GM21528 (cell line): ENCODE measurements at regions not wholly inside any gene's neighbourhood (a gene's known extent, or its start where the extent isn't known, plus 50 kb on each side); places are given as distances from the start of the nearest gene placed in this dataset.
"Not testable (repeated sequence)": the region's sequence is repeated elsewhere in the genome, so short reads cannot be mapped to it uniquely, and the experiment has no call there.

Experiments used
- ATAC-seq: cut with Tn5 transposase; IDR thresholded peaks from one replicate; pipeline ENCODE4 v1.9.1; 2021; ENCODE audit warnings: mild to moderate bottlenecking, moderate library complexity; ENCODE audit not compliant: unreplicated experiment, low FRiP score

DNA sequence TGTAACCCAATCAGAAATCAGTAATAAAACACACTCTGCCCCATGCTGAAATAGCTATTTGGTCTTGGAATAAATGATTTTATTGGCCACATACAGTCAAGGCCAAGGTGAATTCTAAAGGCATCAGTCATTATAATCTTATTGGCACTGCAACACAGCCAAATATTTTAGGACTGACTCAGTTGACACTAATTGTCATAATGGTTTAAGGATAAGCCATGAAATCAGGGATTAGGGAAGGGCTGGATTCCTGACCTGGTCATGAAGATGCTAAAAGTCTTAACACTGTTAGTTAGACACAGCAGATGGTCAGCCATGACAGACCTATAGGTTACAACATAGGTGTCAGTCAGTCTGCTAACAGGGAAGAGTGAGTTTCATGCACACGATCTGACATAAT lies 330.3 kb upstream of the NPSR1 start:
- ATAC-seq: no peak

DNA sequence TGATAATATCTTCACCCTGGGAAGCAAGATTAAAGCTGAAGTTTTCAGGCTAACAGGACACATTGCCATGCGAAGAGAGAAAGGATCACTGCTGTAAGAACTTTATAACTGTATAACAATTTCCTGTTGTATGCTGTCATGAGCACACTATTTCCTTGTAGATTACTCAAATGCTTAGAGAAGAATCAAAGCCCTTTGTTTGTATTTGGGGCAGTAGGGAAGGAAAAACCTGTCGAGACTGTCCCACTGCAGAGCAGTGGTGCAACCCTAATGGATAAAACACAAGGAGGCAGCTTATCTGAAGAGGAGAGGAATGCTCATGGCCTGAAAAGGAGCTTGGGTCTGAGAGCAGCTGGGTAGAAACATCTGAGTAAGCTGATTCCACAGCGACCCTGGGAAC lies 327.7 kb upstream of the NPSR1 start:
- no peak for ATAC-seq

DNA sequence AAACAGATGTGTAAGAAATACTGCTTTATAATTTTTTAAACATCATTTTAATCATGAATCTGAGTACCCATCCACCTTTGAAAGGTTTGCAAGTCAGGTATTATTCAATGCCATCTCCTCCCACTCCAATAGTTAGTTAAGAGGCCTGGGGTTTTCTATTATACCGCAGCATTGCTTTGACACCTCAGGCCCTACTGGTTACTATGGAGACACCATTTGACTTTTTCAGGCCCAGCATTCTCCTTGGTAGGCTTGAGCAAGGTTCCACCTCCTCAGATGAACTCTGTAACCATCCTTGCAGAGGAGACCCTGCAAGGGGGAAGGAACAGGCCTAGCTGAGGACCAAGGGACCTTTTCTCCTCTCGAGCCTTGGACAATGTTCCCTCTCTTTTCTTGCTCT lies 326.9 kb upstream of the NPSR1 start:
- no peak for ATAC-seq

DNA sequence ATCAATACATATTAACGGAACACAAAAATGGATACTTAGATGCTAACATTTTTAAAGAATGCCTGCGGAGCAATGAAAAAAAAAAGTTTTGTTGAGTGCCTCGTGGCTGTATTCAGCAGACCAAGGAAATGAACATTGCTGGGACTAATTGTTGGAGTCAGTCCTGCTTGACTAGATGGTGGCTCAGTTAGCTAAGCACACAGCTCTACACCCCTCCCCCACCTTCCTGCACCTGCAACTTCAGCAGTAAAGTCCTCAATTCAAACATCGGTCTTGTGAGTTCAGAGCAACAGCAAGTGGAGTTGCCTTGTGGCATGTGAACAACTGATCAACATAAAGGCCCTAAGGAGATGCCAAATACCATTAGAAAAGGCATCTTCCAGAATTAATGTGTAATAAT lies 326.0 kb upstream of the NPSR1 start:
- no peak for ATAC-seq

DNA sequence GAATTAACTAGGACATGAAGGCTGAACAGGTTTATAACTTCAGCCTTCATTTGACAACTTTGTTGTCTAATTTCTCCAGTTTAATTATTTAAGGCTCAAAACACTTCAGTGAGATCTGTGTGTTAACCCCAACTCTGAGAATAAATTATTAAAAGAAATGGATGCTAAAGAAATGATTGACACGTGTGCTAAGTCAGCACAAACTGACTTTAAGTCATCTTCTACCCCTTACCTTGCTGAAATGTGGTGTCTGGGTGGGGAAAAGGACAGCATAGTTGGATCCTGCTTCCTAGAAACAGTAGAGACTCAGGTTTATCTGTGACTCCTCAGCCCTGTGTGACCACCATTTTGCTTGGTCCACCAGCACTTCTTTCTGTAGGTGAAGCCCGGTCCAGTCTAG lies 324.8 kb upstream of the NPSR1 start:
- no peak for ATAC-seq

DNA sequence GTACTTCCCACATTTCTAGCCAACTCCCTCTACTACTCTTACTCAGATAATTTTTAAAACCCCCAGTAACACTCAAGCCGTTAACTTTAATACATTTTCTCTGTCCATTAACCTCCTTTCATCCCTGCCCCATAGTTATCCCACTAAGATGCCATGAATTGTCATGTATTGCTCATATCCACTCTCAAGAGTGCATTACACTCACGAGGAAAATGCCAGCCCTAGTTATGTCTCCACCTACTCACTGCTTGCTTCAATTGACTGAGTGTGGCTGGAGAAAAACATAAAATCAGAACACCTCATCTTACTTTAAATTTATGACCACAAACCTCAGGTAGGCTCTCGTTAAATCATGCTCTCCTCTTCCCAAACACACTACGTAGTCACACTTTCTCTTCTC lies 324.1 kb upstream of the NPSR1 start:
- ATAC-seq: no peak

DNA sequence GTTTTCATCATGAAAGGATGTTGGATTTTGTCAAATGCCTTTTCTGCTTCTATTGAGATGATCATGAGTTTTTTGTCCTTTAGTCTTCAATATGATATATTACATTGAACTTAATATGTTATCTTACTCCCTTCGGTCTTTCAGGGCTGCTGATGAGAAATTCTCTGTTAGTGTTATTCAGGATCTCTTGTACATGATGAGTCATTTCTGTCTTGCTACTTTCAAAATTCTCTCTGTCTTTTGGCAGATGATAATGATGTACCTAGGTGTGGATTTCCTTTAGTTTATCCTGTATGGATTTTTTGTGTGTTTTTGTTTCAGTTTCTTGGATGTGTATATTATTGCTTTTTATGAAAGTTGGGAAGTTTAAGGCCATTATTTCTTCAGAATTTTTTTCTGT lies 320.9 kb upstream of the NPSR1 start:
- ATAC-seq: no peak

DNA sequence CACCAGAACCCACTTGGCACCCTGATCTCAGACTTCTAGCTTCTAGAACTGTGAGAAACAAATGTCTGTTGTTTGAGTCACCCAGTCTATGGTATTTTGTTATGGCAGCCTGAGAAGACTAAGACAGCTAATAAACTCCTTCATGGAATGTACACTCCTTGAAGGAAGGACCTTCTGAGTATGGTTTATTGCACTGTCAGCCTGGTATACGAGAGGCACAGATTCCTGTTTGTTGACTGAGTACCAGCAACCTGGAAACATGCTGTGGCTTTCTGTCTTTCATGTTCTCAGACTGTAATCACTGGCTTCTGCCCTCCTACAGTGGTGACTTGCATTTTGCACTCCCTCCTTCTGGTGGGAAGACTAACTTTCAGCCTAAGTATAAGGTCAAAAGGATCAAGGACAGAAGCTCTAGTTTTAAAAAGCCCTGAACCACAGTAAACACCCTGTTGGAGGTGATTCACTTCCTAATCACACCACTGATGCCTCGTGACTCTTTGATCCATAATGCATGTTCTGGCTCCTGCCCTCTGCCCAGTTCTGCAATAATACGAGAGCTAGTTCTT lies 319.0 kb upstream of the NPSR1 start:
- no peak for ATAC-seq

DNA sequence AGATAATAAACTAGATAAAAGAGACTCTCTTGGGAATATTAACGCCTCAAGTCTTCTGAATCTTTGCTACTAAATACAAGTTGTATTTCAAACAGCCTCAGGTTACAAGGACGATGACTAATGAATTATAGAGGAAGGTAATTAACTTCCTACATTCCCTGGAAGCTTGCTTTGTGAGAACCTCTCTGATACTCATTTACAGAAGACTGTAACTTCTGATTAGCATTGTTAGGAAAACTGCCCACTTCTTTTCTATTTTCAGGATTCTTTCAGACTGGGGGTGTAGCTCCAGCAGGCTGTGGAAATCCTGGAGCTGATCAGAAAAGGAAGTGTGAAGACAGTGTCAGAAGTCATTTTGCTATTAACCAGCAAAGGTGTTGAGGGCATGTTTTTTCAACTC lies 316.7 kb upstream of the NPSR1 start:
- ATAC-seq: no peak

DNA sequence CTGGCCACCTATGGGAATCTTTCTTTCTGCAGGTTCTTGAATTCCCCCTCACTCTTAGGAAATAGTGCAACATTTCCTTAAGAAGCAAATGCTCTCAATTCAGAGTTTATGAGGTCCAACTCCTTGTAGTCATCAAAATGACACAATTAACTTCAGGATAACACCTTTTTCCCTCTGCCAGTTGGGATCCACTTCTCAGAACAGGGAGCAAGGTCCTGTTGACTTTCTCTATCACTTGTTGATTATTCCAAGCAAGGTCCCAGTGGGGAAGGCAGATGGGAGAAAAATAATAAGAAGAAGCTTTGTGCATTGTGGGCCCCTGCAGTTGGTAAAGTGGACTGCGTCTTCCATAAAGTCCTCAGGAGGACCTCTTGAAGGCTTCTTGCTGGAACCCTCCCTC lies 315.6 kb upstream of the NPSR1 start:
- no peak for ATAC-seq

DNA sequence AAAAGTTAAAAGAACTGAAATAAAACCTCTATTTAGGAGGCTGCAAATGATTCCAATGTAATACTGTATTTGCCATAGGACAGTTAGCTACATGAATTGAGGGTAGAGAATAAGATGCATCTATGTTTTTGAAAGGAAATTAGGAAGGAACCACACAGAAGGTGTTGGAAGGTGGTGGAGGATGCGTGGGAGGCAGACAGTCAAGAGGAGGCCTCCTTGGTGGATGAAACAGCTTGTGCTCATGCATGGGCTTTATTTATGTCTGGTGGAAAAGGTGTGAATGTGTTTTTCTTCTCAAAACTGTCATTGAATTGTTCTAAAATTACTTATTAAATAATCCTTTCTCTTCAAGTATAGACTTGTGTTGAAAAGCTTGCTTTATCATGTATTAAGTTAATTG lies 314.4 kb upstream of the NPSR1 start:
- no peak for ATAC-seq

DNA sequence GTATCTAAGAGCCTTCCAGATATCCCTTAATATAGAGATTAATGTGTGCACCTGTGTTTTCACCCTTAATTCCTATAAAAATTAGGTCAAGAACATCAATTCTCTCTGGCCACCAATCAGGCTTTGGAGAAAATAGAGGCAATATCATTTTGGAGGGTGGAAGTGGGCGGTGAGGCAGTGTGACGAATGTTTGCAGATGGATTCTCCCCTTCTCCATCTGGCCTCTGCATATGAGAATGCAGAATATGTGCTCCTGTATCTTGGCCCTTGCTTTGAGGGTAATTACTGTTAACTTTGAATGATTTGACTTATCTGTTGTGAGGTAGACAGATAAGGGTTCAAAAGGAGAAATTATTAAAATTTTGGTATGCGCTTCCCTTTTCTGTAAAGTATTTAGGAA lies 304.0 kb upstream of the NPSR1 start:
- ATAC-seq: no peak

DNA sequence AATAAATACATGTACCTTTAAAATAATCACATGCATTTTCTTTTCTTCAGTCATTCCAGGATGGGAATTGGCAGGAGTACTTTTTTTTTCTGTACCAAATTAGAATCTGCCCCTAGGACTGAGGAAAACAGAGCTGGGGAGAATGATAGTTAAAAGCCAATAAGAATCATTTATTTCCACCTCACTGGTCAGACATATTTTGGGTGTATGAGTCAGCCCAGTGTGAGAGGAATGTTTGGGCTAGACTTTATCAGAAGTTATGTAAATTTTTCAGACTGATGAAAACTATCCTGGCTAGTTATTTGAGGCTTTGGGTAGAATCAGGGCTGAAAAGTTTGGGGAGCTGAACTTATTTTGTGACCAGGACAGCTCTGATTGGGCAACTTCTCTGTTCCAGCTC lies 303.1 kb upstream of the NPSR1 start:
- ATAC-seq: no peak

DNA sequence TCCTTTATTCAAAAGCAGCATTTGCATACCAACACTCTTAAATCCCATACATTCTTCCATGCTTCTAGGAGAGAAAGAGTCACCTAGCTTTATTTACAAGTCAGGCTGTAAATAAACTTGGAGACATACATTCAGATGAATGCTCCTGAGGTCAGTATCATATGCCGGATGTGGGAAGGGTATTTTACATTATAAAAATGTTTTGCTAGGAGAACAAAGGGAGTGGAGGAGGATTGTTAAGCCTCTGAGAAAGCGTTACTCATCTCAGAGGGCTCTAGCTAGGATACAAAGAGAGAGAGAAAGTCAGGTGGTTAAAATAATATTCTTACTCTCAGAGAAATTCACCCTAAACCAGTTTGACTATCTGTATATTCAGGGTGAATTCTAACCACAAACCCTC lies 300.9 kb upstream of the NPSR1 start:
- ATAC-seq: no peak

DNA sequence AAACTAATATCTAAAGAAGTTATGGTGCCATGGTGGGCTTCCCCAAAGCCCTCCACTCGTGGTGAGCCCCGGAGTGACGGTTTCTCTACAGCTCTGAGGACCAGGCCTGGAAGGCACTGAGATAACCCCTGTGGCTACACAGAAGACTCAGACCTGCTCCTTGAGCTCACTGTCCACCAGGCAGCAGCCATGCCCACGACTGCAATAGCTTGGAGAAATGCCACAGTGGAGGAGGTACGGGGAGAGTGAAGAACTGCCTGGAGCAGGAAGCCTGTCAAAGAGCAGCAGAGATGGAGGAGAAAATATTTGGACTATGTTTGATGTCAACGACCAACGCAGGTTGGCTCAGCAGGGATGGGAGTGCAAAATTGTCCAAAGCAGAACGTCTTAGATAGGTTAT lies 300.1 kb upstream of the NPSR1 start:
- no peak for ATAC-seq

DNA sequence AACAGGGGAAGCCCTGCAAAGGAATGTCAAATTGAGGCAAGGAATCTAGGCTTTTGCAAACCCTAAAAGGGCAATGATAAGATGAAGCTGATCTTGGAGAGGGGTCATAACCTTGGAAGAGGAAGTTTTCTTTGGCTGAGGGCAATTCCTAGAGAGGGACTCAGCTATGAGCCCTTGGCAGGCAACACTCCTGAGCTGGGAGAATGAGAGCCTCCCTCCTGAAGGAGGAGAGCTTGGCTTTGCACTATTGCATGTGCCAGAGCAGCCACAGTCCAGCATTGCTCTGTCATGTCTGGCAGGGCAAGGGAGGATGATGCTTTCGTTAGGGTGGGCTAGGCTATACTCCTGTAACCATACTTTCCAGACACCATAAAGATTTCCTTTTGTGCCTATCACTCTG lies 299.4 kb upstream of the NPSR1 start:
- not testable (repeated sequence) for ATAC-seq

DNA sequence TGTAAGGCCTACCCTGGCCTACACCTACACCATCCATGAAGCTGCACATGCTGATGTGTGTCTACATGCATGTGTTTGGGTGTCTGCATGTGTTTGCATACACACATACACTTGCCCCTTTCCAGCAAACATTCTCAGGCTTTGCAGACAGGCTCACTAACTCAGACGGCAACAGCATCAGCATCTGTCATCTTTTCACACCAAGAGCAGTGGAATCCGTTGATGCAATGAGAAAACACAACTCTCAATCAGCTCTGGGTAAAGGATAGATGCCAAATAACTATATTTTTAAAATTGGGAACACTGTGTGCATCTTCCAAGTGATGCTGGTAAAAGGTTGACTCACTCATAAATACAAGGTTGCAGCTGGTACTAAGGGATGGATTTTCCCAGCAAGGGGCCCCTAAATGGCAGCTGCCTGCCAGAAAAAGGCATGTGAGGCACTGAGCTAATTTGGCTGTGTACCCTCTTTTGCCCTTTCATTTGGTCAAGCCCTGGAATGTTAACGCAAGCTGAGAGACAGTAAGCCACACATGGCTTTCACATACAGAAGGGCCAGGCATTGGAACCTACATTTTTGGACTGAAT lies 296.3 kb upstream of the NPSR1 start:
- ATAC-seq: no peak

DNA sequence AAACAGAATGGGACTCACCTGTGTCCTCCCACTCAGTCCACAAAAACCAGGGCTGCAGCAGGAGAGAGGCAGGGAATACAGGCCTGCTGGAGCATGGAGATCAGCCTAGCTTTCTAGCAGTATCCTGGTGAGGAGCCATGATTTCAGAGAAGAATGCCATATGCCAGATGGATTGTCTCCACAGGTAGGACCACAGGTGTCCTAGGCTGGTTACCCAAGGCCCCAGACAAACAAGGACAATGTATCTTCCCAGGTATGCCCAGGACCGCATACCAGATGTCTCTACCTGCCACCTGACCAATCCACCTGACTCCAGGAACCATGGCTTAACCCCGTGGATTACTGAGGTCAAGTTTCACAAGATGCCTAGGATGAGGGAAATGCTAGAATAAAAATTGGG lies 295.4 kb upstream of the NPSR1 start:
- no peak for ATAC-seq

DNA sequence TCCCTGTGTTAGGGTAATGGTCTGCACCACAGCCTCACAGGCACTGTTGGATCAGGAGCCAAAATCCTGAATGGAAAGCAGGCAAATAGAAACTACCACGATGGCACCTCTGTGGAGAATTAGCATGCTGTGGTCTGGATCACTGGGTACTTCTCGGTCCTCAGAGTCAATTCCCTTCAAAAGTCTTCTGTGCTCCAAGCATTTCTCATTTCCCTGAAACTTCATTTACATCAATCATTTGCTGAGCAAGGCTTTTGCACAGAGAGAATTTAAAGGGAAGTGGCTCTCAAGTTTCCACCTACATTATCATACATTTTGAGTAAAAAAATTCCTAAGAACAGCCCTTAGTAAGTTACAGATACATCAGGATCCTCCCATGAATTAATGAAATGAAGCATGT lies 293.9 kb upstream of the NPSR1 start:
- ATAC-seq: no peak

DNA sequence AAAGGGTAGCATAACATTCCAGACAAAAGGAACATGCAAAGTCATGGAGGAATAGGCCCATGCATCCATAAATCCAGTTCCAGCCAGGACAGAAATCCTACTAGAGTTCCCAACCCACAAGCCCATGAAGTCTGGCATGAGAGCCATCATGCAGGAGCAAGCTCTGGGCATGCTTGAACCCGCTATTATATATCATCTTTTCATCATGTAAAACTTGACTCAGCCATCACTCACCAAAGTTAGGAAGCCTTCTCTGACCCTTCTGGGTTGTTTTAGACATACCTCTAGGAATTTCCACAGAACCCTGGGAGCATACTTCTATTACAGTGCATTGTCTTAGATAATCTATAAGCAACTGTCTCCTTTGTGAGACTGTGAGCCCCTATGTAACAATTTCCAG lies 293.0 kb upstream of the NPSR1 start:
- no peak for ATAC-seq

DNA sequence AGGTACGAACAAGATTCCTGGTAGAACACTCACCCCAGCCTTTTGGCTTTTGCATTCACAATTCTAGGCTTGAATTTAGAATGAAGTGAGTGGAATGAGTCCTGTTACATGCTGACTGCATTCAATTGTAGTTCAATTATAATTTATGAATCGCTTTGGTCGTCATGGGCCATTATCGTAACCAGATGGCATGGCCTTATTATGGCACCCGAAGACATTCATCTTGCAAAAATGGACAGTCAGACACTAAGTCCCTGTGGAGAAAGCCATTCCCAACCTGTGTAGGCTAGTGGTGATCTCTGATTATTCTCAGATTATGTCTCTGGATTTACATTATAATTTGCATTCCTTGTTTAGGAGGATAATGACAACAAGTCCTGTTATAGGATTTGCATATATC lies 292.4 kb upstream of the NPSR1 start:
- no peak for ATAC-seq

DNA sequence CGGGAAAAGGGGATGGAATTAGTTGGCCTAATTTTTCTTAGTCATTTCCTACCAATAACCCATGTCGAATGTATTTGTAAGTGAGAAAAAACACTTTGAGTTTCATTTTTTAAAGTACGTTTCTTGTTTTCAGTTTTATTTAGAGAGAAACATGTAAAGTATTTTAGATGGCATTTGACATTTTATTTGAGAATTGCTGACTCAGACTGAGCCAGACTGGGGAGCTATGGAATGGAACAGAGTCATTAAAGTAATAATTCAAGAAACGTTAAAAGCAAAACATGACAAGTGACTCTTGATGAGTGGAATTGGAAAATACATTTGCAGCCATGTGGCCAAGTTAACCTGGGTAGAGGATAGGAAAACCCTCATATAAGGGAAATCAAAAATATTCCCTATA lies 286.1 kb upstream of the NPSR1 start:
- no peak for ATAC-seq

DNA sequence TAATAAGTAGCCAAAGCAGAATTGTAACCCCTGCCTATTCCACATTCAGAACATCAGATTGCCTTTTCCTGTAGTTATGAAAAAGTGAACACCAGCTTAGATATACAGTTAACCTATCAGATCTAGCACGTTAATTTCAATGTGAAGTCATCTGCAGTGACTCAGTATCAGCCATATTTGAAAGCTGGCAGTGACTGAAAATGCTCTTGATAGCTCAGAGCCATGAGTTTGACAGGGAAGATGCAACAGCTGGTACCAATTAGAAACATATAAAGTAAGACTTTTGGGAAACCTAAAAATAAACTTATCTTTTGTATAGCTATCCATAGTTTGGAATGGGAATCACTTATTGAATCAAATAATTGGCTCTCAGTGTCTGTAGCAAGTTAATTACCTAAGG lies 284.1 kb upstream of the NPSR1 start:
- ATAC-seq: no peak
